Endothelial cell of umbilical vein (primary cell): ENCODE measurements at regions not wholly inside any gene's neighbourhood (a gene's known extent, or its start where the extent isn't known, plus 50 kb on each side); places are given as distances from the start of the nearest gene placed in this dataset.

ENCODE experiments used
- BruUV-seq: library from RNA; stranded (reverse); fragments of 400-500 nt; replicated peaks from 2 replicates; lab custom pipeline; 2021; lab: Mats Ljungman, UMichigan
- CTCF ChIA-PET: fragments of 300-600, 350-600 bp; sonication (Branson Sonifier 250); formaldehyde crosslinking; loops from one replicate; lab custom pipeline; 2021; ENCODE audit warnings: antibody characterized with exemption, inconsistent platforms; lab: Charles Lee
- POLR2A ChIA-PET: fragments of 300-600, 350-600 bp; sonication (Branson Sonifier 250); formaldehyde crosslinking; loops from one replicate; lab custom pipeline; 2021; ENCODE audit warnings: antibody characterized with exemption, inconsistent platforms; lab: Charles Lee
- DNase-seq: peaks from one replicate; pipeline ENCODE4 v3.0.0-alpha.2; 2011; ENCODE audit warnings: low read depth, low spot score
- FAIRE-seq: peaks from 2 replicates; lab custom pipeline; 2011; peaks lifted over from hg19 to GRCh38; lab: Jason Lieb, UNC
- H2AFZ ChIP-seq: 2 replicates; pipeline ENCODE4 v1.6.0; 2012; ENCODE audit warnings: low read depth, low read length, control low read depth, inconsistent platforms
- H3K27ac ChIP-seq: 2 replicates; pipeline ENCODE4 v1.5.1; 2011; ENCODE audit warnings: low read depth, mild to moderate bottlenecking, control low read depth, low read length, moderate library complexity; ENCODE audit not compliant: insufficient read depth
- H3K27me3 ChIP-seq, 2 experiments: 2 replicates each; pipeline versions ENCODE4 v1.6.0 to v1.6.1; 2011; ENCODE audit warnings: low read length in 2 of 2, mixed read lengths in 1 of 2; ENCODE audit not compliant: control insufficient read depth in 2 of 2, insufficient read depth in 2 of 2
- H3K36me3 ChIP-seq, 2 experiments: 2 replicates in 1 of 2; 3 replicates in 1 of 2; pipeline ENCODE4 v1.5.1; 2011; ENCODE audit warnings: low read length in 2 of 2, mild to moderate bottlenecking in 1 of 2, moderate library complexity in 1 of 2; ENCODE audit not compliant: control insufficient read depth in 2 of 2, insufficient read depth in 2 of 2; ENCODE audit errors: extremely low read depth in 1 of 2
- H3K4me1 ChIP-seq: 3 replicates; pipeline ENCODE4 v1.5.1; 2011; ENCODE audit warnings: mild to moderate bottlenecking, low read length; ENCODE audit not compliant: control insufficient read depth, insufficient read depth; ENCODE audit errors: extremely low read depth
- H3K4me2 ChIP-seq: 2 replicates; pipeline ENCODE4 v1.6.1; 2011; ENCODE audit warnings: low read length, control low read depth, mixed read lengths; ENCODE audit not compliant: insufficient read depth
- H3K4me3 ChIP-seq, 3 experiments: fragments of 200-600 bp in 1 of 3; sonication (generic), shearing (Covaris generic) in 1 of 3; replicated peaks in 1 of 3; 2 replicates each; pipeline ENCODE4 v1.5.1; 2011 to 2016; ENCODE audit warnings: control low read depth in 3 of 3, low read length in 3 of 3, mild to moderate bottlenecking in 2 of 3, inconsistent platforms in 1 of 3, low read depth in 1 of 3, moderate library complexity in 1 of 3; ENCODE audit not compliant: insufficient read depth in 1 of 3
- H3K79me2 ChIP-seq: 2 replicates; pipeline ENCODE4 v1.6.0; 2012; ENCODE audit warnings: low read length, inconsistent platforms; ENCODE audit not compliant: control insufficient read depth, insufficient read depth
- H3K9ac ChIP-seq: replicated peaks from 2 replicates; pipeline ENCODE3; 2011; ENCODE audit warnings: low read length, control low read depth; ENCODE audit not compliant: insufficient read depth; ENCODE audit errors: extremely low read depth
- H3K9me1 ChIP-seq: replicated peaks from 3 replicates; pipeline ENCODE4 v1.6.0; 2011; ENCODE audit warnings: mild to moderate bottlenecking, low read length; ENCODE audit not compliant: control insufficient read depth, insufficient read depth; ENCODE audit errors: extremely low read depth
- H3K9me3 ChIP-seq: replicated peaks from 2 replicates; pipeline ENCODE4 v1.5.1; 2012; ENCODE audit warnings: low read length, inconsistent platforms; ENCODE audit not compliant: control insufficient read depth, insufficient read depth
- H4K20me1 ChIP-seq: replicated peaks from 2 replicates; pipeline ENCODE3; 2011; ENCODE audit warnings: mild to moderate bottlenecking, low read length; ENCODE audit not compliant: control insufficient read depth, insufficient read depth; ENCODE audit errors: extremely low read depth
- EZH2 ChIP-seq: IDR thresholded peaks from 2 replicates; pipeline ENCODE4 v1.6.1; 2012; ENCODE audit warnings: borderline replicate concordance, low read depth, mild to moderate bottlenecking, moderate library complexity, low read length, inconsistent platforms; ENCODE audit not compliant: severe bottlenecking
- FOS ChIP-seq: IDR thresholded peaks from 2 replicates; pipeline ENCODE4 v1.6.1; 2011; ENCODE audit warnings: mild to moderate bottlenecking, low read length, moderate library complexity, borderline replicate concordance; ENCODE audit not compliant: insufficient read depth
- GATA2 ChIP-seq: IDR thresholded peaks from 2 replicates; pipeline ENCODE4 v1.7.0; 2011; ENCODE audit warnings: low read depth, mild to moderate bottlenecking, moderate library complexity, mixed read lengths, low read length; ENCODE audit not compliant: insufficient read length, insufficient read depth
- JUN ChIP-seq: IDR thresholded peaks from 2 replicates; pipeline ENCODE4 v1.6.1; 2011; ENCODE audit warnings: borderline replicate concordance, low read depth; ENCODE audit not compliant: insufficient read length, insufficient read depth
- MYC ChIP-seq: IDR thresholded peaks from one replicate; pipeline ENCODE4 v1.6.1; 2011; ENCODE audit warnings: mild to moderate bottlenecking, low read depth, low read length
- POLR2A ChIP-seq: IDR thresholded peaks from 2 replicates; pipeline ENCODE4 v1.6.1; 2012; ENCODE audit warnings: low read depth, mild to moderate bottlenecking, control low read depth, low read length
- POLR2AphosphoS5 ChIP-seq: IDR thresholded peaks from 2 replicates; pipeline ENCODE4 v1.6.1; 2012; ENCODE audit warnings: low read depth, mild to moderate bottlenecking, control low read depth, low read length, moderate library complexity; ENCODE audit not compliant: insufficient read depth
- dilution Hi-C: fragments of 300-500 bp; cut with MboI; formaldehyde crosslinking; loops from one replicate; pipeline ENCODE4 v1.15.0; 2019; ENCODE audit warnings: low sequenced_read_pairs; ENCODE audit not compliant: extremely low pct_ligation_motif_present
- intact Hi-C: fragments of 100-400 bp; cut with micrococcal nuclease; formaldehyde crosslinking; loops from one replicate; pipeline ENCODE4 v1.10.0; 2022
- TF ChIP-seq, protein P1 (sequence below): IDR thresholded peaks from 2 replicates; pipeline ENCODE4 v1.6.1; 2011; ENCODE audit not compliant: insufficient read depth, insufficient read length
- TF ChIP-seq, protein P2 (sequence below), 2 donors: IDR thresholded peaks; 1 replicate in 1 of 2; 2 replicates in 1 of 2; pipeline ENCODE4 v1.5.1; 2011; ENCODE audit warnings: low read length in 2 of 2, mild to moderate bottlenecking in 2 of 2, moderate library complexity in 2 of 2, control low read depth in 1 of 2, inconsistent platforms in 1 of 2, low read depth in 1 of 2; ENCODE audit not compliant: insufficient read depth in 1 of 2; ENCODE audit errors: extremely low read depth in 1 of 2

DNA sequence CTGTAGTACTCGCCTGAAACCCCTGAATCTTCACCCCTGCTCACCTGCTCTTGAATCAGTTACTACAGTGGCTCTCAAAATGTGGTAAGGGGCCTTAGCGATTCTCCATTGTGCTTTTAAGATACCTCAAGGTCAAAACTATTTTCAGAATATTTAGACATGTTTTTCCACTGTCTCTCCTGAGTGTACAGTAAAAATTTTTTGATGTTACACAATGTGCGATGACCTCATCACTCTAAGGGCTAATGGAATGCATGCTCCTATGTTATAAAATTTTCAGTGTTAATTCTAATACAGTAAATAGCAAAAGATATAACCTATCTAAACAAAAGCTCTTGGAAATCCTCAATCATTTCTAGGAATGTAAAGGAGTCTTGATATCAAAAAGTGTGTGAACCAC is 336.9 kb upstream of the PKDCC start:
- Histone ChIP-seq H4K20me1 (no peaks in the 10 kb centered on the region), H3K4me3 (no peak overlapping the region), H3K27me3 (no peaks in the 10 kb centered on the region), H2AFZ (no peak overlapping the region), H3K9me1 (no peaks in the 10 kb centered on the region), H3K36me3 (no peaks in the 10 kb centered on the region), H3K4me1 (no peaks in the 10 kb centered on the region), H3K4me2 (no peak overlapping the region), H3K9ac (no peak overlapping the region), H3K79me2 (no peaks in the 10 kb centered on the region), H3K9me3 (no peaks in the 10 kb centered on the region), H3K27ac (no peak overlapping the region)
- FAIRE-seq, result no peak
- no peak for DNase-seq
- POLR2A ChIA-PET, result no interaction called here
- CTCF ChIA-PET, result no interaction called here
- BruUV-seq, result no TSS peak
- TF ChIP-seq, protein P1, sequence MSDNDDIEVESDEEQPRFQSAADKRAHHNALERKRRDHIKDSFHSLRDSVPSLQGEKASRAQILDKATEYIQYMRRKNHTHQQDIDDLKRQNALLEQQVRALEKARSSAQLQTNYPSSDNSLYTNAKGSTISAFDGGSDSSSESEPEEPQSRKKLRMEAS, result no peak
- TF ChIP-seq EZH2, result no peak
- no peak for TF ChIP-seq POLR2AphosphoS5
- no peak for TF ChIP-seq GATA2
- TF ChIP-seq JUN, result no peak
- no peak for TF ChIP-seq FOS
- TF ChIP-seq MYC, result no peak
- no peak for TF ChIP-seq POLR2A
- TF ChIP-seq, protein P2, sequence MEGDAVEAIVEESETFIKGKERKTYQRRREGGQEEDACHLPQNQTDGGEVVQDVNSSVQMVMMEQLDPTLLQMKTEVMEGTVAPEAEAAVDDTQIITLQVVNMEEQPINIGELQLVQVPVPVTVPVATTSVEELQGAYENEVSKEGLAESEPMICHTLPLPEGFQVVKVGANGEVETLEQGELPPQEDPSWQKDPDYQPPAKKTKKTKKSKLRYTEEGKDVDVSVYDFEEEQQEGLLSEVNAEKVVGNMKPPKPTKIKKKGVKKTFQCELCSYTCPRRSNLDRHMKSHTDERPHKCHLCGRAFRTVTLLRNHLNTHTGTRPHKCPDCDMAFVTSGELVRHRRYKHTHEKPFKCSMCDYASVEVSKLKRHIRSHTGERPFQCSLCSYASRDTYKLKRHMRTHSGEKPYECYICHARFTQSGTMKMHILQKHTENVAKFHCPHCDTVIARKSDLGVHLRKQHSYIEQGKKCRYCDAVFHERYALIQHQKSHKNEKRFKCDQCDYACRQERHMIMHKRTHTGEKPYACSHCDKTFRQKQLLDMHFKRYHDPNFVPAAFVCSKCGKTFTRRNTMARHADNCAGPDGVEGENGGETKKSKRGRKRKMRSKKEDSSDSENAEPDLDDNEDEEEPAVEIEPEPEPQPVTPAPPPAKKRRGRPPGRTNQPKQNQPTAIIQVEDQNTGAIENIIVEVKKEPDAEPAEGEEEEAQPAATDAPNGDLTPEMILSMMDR (IDR thresholded peaks at IDR 0.05; ENCODE audit: extremely low read depth in 1 of 2, insufficient read depth in 1 of 2, low read depth in 1 of 2, low read length in 2 of 2), result no peak
- dilution Hi-C loops (no loop called here), intact Hi-C loops (no loop called here)
